ENCODE measurements at regions not wholly inside any gene's neighbourhood (a gene's known extent, or its start where the extent isn't known, plus 50 kb on each side); places are given as distances from the start of the nearest gene placed in this dataset.

DNA sequence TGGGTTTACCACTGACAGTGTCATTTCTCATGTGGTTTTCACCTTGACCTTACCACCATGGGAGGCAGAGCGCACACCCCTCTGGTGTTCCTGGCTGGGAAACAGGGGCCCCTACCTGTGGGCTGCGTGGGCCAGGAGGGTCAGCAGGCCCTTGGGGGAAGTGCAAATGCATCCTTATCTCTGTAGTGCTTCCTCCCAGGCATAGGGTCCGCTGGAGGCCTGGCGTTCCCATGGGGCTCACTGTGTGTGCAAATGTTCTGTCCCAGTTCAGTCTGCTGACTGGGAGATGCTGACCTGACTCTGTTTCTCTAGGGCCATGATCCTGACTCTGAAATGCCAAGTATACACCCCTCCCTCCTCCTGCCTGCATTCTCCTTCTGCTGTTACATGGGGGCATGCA, 81.3 kb downstream of the SLC25A47 start:
- DNase-seq (ENCODE audit: low spot score): no peak
- Mint-ChIP-seq H3K4me3 (ENCODE audit: unreplicated experiment) (no peak overlapping the region), H3K36me3 (ENCODE audit: low read depth, unreplicated experiment) (peaks cover 3% of the 10 kb centered on the region), H3K27me3 (ENCODE audit: unreplicated experiment) (no peaks in the 10 kb centered on the region), H3K4me1 (ENCODE audit: unreplicated experiment) (peaks cover 7% of the 10 kb centered on the region), H3K9me3 (ENCODE audit: unreplicated experiment) (no peaks in the 10 kb centered on the region), H3K27ac (ENCODE audit: unreplicated experiment) (no peak overlapping the region)
- TF ChIP-seq, protein P1, sequence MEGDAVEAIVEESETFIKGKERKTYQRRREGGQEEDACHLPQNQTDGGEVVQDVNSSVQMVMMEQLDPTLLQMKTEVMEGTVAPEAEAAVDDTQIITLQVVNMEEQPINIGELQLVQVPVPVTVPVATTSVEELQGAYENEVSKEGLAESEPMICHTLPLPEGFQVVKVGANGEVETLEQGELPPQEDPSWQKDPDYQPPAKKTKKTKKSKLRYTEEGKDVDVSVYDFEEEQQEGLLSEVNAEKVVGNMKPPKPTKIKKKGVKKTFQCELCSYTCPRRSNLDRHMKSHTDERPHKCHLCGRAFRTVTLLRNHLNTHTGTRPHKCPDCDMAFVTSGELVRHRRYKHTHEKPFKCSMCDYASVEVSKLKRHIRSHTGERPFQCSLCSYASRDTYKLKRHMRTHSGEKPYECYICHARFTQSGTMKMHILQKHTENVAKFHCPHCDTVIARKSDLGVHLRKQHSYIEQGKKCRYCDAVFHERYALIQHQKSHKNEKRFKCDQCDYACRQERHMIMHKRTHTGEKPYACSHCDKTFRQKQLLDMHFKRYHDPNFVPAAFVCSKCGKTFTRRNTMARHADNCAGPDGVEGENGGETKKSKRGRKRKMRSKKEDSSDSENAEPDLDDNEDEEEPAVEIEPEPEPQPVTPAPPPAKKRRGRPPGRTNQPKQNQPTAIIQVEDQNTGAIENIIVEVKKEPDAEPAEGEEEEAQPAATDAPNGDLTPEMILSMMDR (IDR thresholded peaks at IDR 0.05; ENCODE audit: unreplicated experiment): no peak

DNA sequence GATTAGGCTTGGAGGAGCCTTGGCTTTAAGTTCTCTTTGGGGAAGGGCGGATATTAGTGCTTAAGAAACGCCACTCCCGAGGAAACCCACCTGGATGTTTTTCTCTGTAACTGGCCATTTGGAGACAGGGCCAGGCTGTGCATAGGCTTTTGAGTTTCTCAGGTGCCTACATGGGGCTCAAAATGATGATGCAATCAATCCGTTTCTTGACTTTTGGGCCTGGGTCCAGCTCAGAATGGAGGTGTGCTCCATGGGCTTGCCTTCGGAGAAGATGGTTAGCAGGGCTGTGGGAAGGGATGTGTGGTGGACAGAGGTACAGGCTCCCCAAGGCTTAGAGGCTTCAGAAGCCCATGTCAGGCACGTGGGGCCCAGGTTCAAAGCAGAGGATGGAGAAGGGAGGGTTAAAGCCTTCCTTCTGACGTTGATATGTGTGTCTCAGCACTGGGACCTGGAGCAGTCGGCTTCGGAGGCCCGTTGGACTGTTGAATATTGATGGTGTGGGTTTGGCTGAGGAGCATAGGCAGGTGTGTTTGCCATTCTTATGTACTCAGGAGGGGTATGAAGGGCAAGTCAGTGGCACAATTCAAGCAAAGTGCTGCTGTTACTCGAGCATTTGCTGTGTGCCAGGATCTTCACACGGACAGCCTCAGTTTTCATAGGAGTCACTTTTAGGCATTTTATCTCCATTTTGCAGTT, 82.8 kb downstream of the SLC25A47 start:
- H3K36me3 Mint-ChIP-seq (ENCODE audit: low read depth, unreplicated experiment): peaks cover 3% of the 10 kb centered on the region
- no peak overlapping the region for H3K27ac Mint-ChIP-seq (ENCODE audit: unreplicated experiment)
- no peaks in the 10 kb centered on the region for H3K9me3 Mint-ChIP-seq (ENCODE audit: unreplicated experiment)
- TF ChIP-seq, protein P1 (IDR thresholded peaks at IDR 0.05; ENCODE audit: unreplicated experiment): no peak
- no peak for DNase-seq (ENCODE audit: low spot score)
- H3K27me3 Mint-ChIP-seq (ENCODE audit: unreplicated experiment): no peaks in the 10 kb centered on the region
- H3K4me3 Mint-ChIP-seq (ENCODE audit: unreplicated experiment): no peak overlapping the region
- peaks cover 10% of the 10 kb centered on the region for H3K4me1 Mint-ChIP-seq (ENCODE audit: unreplicated experiment)

DNA sequence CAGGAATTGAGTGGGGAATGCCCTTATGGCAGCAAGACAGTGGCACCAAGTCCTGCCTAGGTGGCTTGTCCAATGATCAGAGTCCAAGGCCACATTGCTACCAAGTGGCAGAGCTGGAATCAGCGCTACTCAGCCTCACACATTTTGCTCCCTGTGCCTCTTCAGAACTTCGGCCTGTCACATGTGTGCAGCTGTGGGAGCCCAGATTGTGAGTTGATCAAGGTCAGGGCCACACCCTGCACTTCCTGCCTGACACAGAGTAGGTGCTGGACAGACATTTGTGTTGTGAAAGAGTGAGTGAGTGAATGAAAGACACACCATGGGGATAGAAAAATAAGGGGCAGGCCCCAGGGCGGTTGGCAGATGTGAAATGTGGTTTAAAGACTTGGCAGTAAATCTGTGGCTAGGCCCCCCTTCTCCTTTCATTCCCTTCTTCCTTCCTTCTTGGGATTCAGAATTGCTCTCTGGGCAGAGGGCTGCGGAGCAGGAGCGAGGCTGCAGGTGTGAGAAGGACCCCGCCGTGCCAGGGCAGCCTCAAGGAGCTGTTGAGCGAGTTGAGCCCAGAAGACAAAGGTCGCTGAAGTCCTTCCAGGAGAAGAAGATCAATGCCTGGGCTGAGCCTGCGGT, 83.5 kb downstream of the SLC25A47 start:
- peaks cover 3% of the 10 kb centered on the region for H3K36me3 Mint-ChIP-seq (ENCODE audit: low read depth, unreplicated experiment)
- DNase-seq (ENCODE audit: low spot score): no peak
- no peak overlapping the region for H3K27ac Mint-ChIP-seq (ENCODE audit: unreplicated experiment)
- no peaks in the 10 kb centered on the region for H3K27me3 Mint-ChIP-seq (ENCODE audit: unreplicated experiment)
- H3K4me3 Mint-ChIP-seq (ENCODE audit: unreplicated experiment): no peak overlapping the region
- no peaks in the 10 kb centered on the region for H3K9me3 Mint-ChIP-seq (ENCODE audit: unreplicated experiment)
- TF ChIP-seq, protein P1 (IDR thresholded peaks at IDR 0.05; ENCODE audit: unreplicated experiment): no peak
- H3K4me1 Mint-ChIP-seq (ENCODE audit: unreplicated experiment): peaks cover 10% of the 10 kb centered on the region

DNA sequence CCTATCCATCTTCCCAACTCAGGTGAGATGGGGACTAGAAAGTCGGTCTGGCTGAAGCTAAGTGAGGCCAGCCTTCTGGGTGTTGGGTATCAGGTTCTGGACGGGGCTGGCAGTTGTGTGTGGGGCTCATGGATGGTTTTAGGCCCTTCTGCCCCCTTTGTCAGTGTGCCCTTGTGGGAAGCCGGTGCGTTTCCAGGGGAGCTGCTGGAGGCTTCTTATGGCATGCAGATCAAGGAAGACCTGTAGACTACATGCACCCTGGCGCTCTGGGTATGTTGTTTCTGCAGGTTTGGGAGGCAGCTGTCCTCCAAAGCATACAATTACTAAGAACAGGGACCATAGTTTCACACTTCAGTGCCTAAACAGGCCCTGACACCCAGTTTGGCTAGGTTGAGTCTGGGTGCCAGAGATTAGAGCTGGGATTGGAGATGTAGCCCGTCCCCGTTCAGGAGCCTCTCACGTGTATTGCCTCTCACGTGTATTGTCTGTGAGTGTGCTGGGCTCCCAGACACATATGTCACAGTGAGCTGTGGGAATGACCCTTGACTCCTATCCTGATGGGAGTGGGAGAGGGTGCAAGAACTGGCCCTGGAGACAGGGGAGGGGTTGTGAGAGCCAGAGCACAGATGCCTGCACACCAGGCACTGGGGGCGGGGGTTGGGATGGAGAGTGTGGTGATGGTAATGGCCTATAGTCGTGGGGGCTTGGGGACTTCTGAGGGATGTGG, 84.4 kb downstream of the SLC25A47 start:
- H3K36me3 Mint-ChIP-seq (ENCODE audit: low read depth, unreplicated experiment): peaks cover 3% of the 10 kb centered on the region
- H3K27ac Mint-ChIP-seq (ENCODE audit: unreplicated experiment): no peak overlapping the region
- H3K27me3 Mint-ChIP-seq (ENCODE audit: unreplicated experiment): no peaks in the 10 kb centered on the region
- no peak overlapping the region for H3K4me3 Mint-ChIP-seq (ENCODE audit: unreplicated experiment)
- no peaks in the 10 kb centered on the region for H3K9me3 Mint-ChIP-seq (ENCODE audit: unreplicated experiment)
- DNase-seq (ENCODE audit: low spot score): no peak
- peaks cover 10% of the 10 kb centered on the region for H3K4me1 Mint-ChIP-seq (ENCODE audit: unreplicated experiment)
- TF ChIP-seq, protein P1 (IDR thresholded peaks at IDR 0.05; ENCODE audit: unreplicated experiment): no peak

Measured in endothelial cell (in vitro differentiated cells).